HCT116 (cell line): ENCODE measurements at regions not wholly inside any gene's neighbourhood (a gene's known extent, or its start where the extent isn't known, plus 50 kb on each side); places are given as distances from the start of the nearest gene placed in this dataset.

Source experiments
- CTCF ChIP-seq, 3 experiments: fragments of 200-600 bp in 1 of 3; sonication (generic) in 1 of 3; IDR thresholded peaks in 2 of 3; conservative IDR thresholded peaks in 1 of 3; 2 replicates each; pipeline ENCODE4 v1.5.1; 2012 to 2017; ENCODE audit warnings: low read depth in 2 of 3, low read length in 2 of 3, antibody characterized with exemption in 1 of 3, borderline replicate concordance in 1 of 3, control low read depth in 1 of 3, mild to moderate bottlenecking in 1 of 3, mixed read lengths in 1 of 3, mixed run types in 1 of 3, moderate library complexity in 1 of 3; ENCODE audit not compliant: insufficient read depth in 1 of 3
- EZH2phosphoT487 ChIP-seq: fragments of 200-600 bp; IDR thresholded peaks from 2 replicates; pipeline ENCODE4 v1.6.1; 2018; ENCODE audit warnings: antibody characterized with exemption, borderline replicate concordance
- POLR2AphosphoS5 ChIP-seq: IDR thresholded peaks from 2 replicates; pipeline ENCODE4 v1.6.1; 2011; ENCODE audit warnings: mild to moderate bottlenecking, low read depth, low read length, moderate library complexity

GRCh38 chr18:60826346-60826745 is 453.8 kb upstream of the MC4R start:
- no peak for TF ChIP-seq POLR2AphosphoS5
- peak in 1 of 3 experiments; percentile 20; a peak in 2 of 6 replicates for TF ChIP-seq CTCF (IDR thresholded peaks at IDR 0.05 in 2 of 3, conservative IDR thresholded peaks at IDR 0.05 in 1 of 3; ENCODE audit: borderline replicate concordance in 1 of 3, insufficient read depth in 1 of 3, low read depth in 2 of 3, low read length in 2 of 3)
- TF ChIP-seq EZH2phosphoT487, result no peak
